ENCODE measurements at regions not wholly inside any gene's neighbourhood (a gene's known extent, or its start where the extent isn't known, plus 50 kb on each side); places are given as distances from the start of the nearest gene placed in this dataset.

- no peak for DNase-seq (ENCODE audit: low spot score in 2 of 2)
- TF ChIP-seq POLR2A (IDR thresholded peaks at IDR 0.05) (no peak), EP300 (IDR thresholded peaks at IDR 0.05) (no peak), CTCF (IDR thresholded peaks at IDR 0.05) (no peak)
- Histone ChIP-seq H3K27me3 (no peaks in the 10 kb centered on the region), H3K4me1 (no peaks in the 10 kb centered on the region), H3K36me3 (no peaks in the 10 kb centered on the region), H3K27ac (no peak overlapping the region), H3K4me3 (no peak overlapping the region), H3K9me3 (no peaks in the 10 kb centered on the region)
- WGBS, 2 donors = 90 to 91% methylated on average over 2 of the region's 2 CpGs
Observed at GRCh38 chr4:159515314-159516025, 412.6 kb downstream of the RAPGEF2 start.

- Histone ChIP-seq H3K27ac (no peak overlapping the region), H3K36me3 (no peaks in the 10 kb centered on the region)
Observed at GRCh38 chr4:159516556-159517140, 413.8 kb downstream of the RAPGEF2 start.

GRCh38 chr4:159520074-159520473 is 417.2 kb downstream of the RAPGEF2 start:
- Histone ChIP-seq H3K4me1 (no peaks in the 10 kb centered on the region), H3K9me3 (no peaks in the 10 kb centered on the region), H3K36me3 (no peaks in the 10 kb centered on the region), H3K27me3 (no peaks in the 10 kb centered on the region), H3K27ac (no peak overlapping the region), H3K4me3 (no peak overlapping the region)
- DNase-seq (ENCODE audit: low spot score in 2 of 2) = no peak
- 45 to 53% methylated on average over 4 of the region's 4 CpGs for WGBS, 2 donors
- no peak for TF ChIP-seq EP300 (IDR thresholded peaks at IDR 0.05)
- no peak for TF ChIP-seq POLR2A (IDR thresholded peaks at IDR 0.05)
- no peak for TF ChIP-seq CTCF (IDR thresholded peaks at IDR 0.05)

More at GRCh38 chr4:159516556-159517140, 413.8 kb downstream of the RAPGEF2 start:
- H3K4me1 ChIP-seq = no peaks in the 10 kb centered on the region
- no peaks in the 10 kb centered on the region for H3K9me3 ChIP-seq
- no peak for TF ChIP-seq EP300 (IDR thresholded peaks at IDR 0.05)
- no peak for TF ChIP-seq CTCF (IDR thresholded peaks at IDR 0.05)
- TF ChIP-seq POLR2A (IDR thresholded peaks at IDR 0.05) = no peak
- no peaks in the 10 kb centered on the region for H3K27me3 ChIP-seq
- no peak overlapping the region for H3K4me3 ChIP-seq
- no peak for DNase-seq (ENCODE audit: low spot score in 2 of 2)

GRCh38 chr4:159526172-159526571 is 423.3 kb downstream of the RAPGEF2 start:
- no peaks in the 10 kb centered on the region for H3K9me3 ChIP-seq
- H3K4me1 ChIP-seq = no peaks in the 10 kb centered on the region
- no peak for TF ChIP-seq EP300 (IDR thresholded peaks at IDR 0.05)
- TF ChIP-seq POLR2A (IDR thresholded peaks at IDR 0.05) = no peak
- TF ChIP-seq CTCF (IDR thresholded peaks at IDR 0.05) = no peak
- H3K27ac ChIP-seq = no peak overlapping the region
- DNase-seq (ENCODE audit: low spot score in 2 of 2) = no peak
- H3K27me3 ChIP-seq = no peaks in the 10 kb centered on the region
- no peaks in the 10 kb centered on the region for H3K36me3 ChIP-seq
- H3K4me3 ChIP-seq = no peak overlapping the region
- 80 to 81% methylated on average over 6 of the region's 6 CpGs for WGBS, 2 donors

GRCh38 chr4:159534655-159535054 is 431.8 kb downstream of the RAPGEF2 start:
- no peaks in the 10 kb centered on the region for H3K27me3 ChIP-seq
- DNase-seq (ENCODE audit: low spot score in 2 of 2) = no peak
- H3K9me3 ChIP-seq = peaks cover 0 to 29% (median 4%) of the 10 kb centered on the region in 4 donors
- no peaks in the 10 kb centered on the region for H3K36me3 ChIP-seq
- WGBS, 2 donors = 55 to 76% methylated on average over 1 of the region's 1 CpG
- H3K4me1 ChIP-seq = no peaks in the 10 kb centered on the region
- TF ChIP-seq EP300 (IDR thresholded peaks at IDR 0.05) (no peak), CTCF (IDR thresholded peaks at IDR 0.05) (no peak), POLR2A (IDR thresholded peaks at IDR 0.05) (no peak)
- H3K27ac ChIP-seq = no peak overlapping the region
- H3K4me3 ChIP-seq = no peak overlapping the region
